ENCODE measurements at regions not wholly inside any gene's neighbourhood (a gene's known extent, or its start where the extent isn't known, plus 50 kb on each side); places are given as distances from the start of the nearest gene placed in this dataset.

DNA sequence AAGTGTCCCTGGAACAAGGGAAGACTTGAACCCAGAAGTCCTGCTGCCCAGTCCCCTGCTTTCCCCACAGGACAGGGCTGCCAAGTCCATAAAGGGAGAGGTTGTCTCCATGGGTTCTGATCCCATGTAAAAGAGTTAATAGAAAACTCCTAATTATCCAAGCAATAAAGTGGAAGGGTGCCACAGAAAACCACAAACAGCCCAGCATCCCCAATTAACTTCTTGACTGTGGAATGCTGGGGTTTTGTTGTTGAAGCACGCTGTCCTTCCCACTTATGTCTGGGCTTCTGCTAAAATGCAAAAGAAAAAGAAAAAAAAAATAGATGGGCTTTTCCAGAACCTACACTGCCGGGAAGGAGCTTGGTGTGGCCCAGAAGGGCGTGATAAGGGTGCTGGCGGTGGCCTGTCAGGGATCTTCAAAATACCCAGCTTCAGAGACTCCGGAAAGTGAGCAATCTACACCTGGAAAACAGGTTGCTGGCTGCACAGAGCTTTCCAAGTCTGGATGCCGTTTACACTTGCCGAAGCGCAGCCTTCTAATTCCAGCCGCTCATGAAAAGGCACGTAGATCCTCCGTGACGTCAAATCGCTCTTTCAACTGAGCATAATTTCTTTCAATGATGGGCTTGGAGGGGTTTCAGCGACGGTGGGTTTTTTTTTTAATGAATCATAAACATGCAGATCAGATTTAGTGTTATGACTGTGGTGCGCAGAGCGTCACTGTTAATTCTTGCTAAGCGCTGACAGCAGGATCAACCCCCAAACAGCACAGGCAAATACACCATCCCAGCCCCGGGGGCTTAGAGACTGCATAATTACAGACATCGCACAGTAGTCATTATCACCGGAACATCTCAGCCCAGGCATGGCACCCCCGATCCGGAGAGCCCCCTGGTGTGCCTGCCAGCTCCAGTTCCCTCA is 197.6 kb downstream of the BCOR start:
- TF ChIP-seq EZH2 (IDR thresholded peaks at IDR 0.05; ENCODE audit: insufficient read depth, poor library complexity, severe bottlenecking) (no peak), EZH2phosphoT487 (IDR thresholded peaks at IDR 0.05; ENCODE audit: insufficient read depth, low read depth) (no peak)
- Histone ChIP-seq H3K9me2 (ENCODE audit: insufficient read depth) (no peaks in the 10 kb centered on the region), H3K79me2 (ENCODE audit: insufficient read depth) (no peaks in the 10 kb centered on the region), H3K4me3 (no peak overlapping the region), H3F3A (ENCODE audit: insufficient read depth) (peaks cover 9% of the 10 kb centered on the region; the same call in 1 of the 2 replicates), H3K4me2 (ENCODE audit: unreplicated experiment) (no peak overlapping the region), H2AFZ (peak overlapping the region; percentile 29; the same call in 1 of the 2 replicates), H3K27me3 (replicated peaks; ENCODE audit: insufficient read depth) (no peaks in the 10 kb centered on the region), H4K20me1 (ENCODE audit: insufficient read depth) (no peaks in the 10 kb centered on the region), H3K27ac (no peak overlapping the region), H3K4me1 (ENCODE audit: insufficient read depth) (peaks cover 22% of the 10 kb centered on the region), H3K9ac (no peak overlapping the region), H3K36me3 (ENCODE audit: low read depth) (no peaks in the 10 kb centered on the region), H3K9me3 (ENCODE audit: low read depth) (no peaks in the 10 kb centered on the region)
- in situ Hi-C loops (cut with MboI), result no loop called here
- 69 to 73% methylated on average over 21 to 23 of the region's 23 CpGs for WGBS, 2 experiments (ENCODE audit: low coverage in 1 of 2, low lambda C conversion rate in 2 of 2, missing lambda C conversion rate in 2 of 2)
- DNase-seq, result no peak

DNA sequence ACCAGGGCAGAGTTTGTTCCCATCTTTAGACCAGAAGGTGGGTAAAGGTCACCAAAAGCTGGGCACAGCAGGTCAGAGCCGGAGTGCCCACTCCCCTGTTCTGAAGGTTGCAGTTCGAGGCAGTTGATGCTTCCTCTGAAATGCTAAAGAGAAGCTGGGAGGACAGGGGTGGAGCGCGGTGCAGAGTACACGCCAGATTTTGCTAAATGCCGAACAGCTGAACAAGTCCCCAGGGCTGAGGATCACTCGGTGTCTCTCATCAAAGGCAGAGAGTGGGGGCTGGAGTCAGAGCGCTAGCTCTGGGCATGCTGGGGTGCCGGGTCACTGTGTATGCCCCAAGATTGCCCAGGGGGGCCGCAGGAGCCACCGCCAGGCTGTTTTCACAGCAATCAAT is 197.0 kb downstream of the BCOR start:
- in situ Hi-C loops (cut with MboI), result no loop called here
- 11 to 17% methylated on average over 10 to 11 of the region's 11 CpGs for WGBS, 2 experiments (ENCODE audit: low coverage in 1 of 2, low lambda C conversion rate in 2 of 2, missing lambda C conversion rate in 2 of 2)

DNA sequence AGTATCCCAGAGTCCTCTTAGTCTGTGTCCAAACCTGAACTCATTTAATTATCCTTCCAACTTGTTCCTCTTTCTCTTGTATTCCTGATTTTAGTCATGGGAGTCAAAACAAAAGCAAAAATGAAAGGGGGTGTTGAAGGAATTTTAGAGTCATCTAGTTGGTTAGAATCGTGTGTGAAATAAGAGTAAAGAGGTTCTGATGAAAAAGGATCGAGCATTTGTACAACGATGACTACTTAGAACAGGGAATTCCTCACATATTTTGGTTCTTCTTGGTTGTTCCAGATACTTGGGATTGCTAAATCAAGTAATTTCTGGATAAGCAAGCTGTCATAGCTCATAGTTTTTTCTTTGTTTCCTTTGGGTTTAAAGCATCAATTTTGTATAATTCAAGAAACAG is 194.4 kb downstream of the BCOR start:
- H3K4me3 ChIP-seq, result no peak overlapping the region
- in situ Hi-C loops (cut with MboI), result no loop called here
- H3K36me3 ChIP-seq (ENCODE audit: low read depth), result no peaks in the 10 kb centered on the region
- no peak overlapping the region for H2AFZ ChIP-seq
- peak overlapping the region; percentile 42 for H3K4me2 ChIP-seq (ENCODE audit: unreplicated experiment)
- H3K9ac ChIP-seq, result peak overlapping the region; percentile 34; the same call in 1 of the 2 replicates
- peaks cover 9% of the 10 kb centered on the region; the same call in 1 of the 2 replicates for H3F3A ChIP-seq (ENCODE audit: insufficient read depth)
- no peaks in the 10 kb centered on the region for H3K27me3 ChIP-seq (replicated peaks; ENCODE audit: insufficient read depth)
- H3K9me2 ChIP-seq (ENCODE audit: insufficient read depth), result no peaks in the 10 kb centered on the region
- TF ChIP-seq EZH2 (IDR thresholded peaks at IDR 0.05; ENCODE audit: insufficient read depth, poor library complexity, severe bottlenecking), result no peak
- TF ChIP-seq EZH2phosphoT487 (IDR thresholded peaks at IDR 0.05; ENCODE audit: insufficient read depth, low read depth), result no peak
- DNase-seq, result peak; percentile 77
- no peaks in the 10 kb centered on the region for H3K79me2 ChIP-seq (ENCODE audit: insufficient read depth)
- H3K4me1 ChIP-seq (ENCODE audit: insufficient read depth), result peaks cover 13% of the 10 kb centered on the region
- 0% methylated on average over 3 of the region's 3 CpGs for WGBS, 2 experiments (ENCODE audit: low coverage in 1 of 2, low lambda C conversion rate in 2 of 2, missing lambda C conversion rate in 2 of 2)
- no peaks in the 10 kb centered on the region for H4K20me1 ChIP-seq (ENCODE audit: insufficient read depth)
- no peaks in the 10 kb centered on the region for H3K9me3 ChIP-seq (ENCODE audit: low read depth)
- H3K27ac ChIP-seq, result peak overlapping the region; percentile 79

More for the DNA sequence above, 197.0 kb downstream of the BCOR start:
- H3K27ac ChIP-seq, result no peak overlapping the region
- no peak overlapping the region for H3K4me2 ChIP-seq (ENCODE audit: unreplicated experiment)
- H3K9me3 ChIP-seq (ENCODE audit: low read depth), result no peaks in the 10 kb centered on the region
- H4K20me1 ChIP-seq (ENCODE audit: insufficient read depth), result no peaks in the 10 kb centered on the region
- peaks cover 22% of the 10 kb centered on the region for H3K4me1 ChIP-seq (ENCODE audit: insufficient read depth)
- no peak overlapping the region for H3K4me3 ChIP-seq
- peak overlapping the region; percentile 29; the same call in 1 of the 2 replicates for H2AFZ ChIP-seq
- no peaks in the 10 kb centered on the region for H3K36me3 ChIP-seq (ENCODE audit: low read depth)
- peaks cover 9% of the 10 kb centered on the region; the same call in 1 of the 2 replicates for H3F3A ChIP-seq (ENCODE audit: insufficient read depth)
- H3K9ac ChIP-seq, result no peak overlapping the region
- H3K27me3 ChIP-seq (replicated peaks; ENCODE audit: insufficient read depth), result no peaks in the 10 kb centered on the region
- no peaks in the 10 kb centered on the region for H3K79me2 ChIP-seq (ENCODE audit: insufficient read depth)
- no peaks in the 10 kb centered on the region for H3K9me2 ChIP-seq (ENCODE audit: insufficient read depth)
- TF ChIP-seq EZH2phosphoT487 (IDR thresholded peaks at IDR 0.05; ENCODE audit: insufficient read depth, low read depth), result no peak
- TF ChIP-seq EZH2 (IDR thresholded peaks at IDR 0.05; ENCODE audit: insufficient read depth, poor library complexity, severe bottlenecking), result no peak
- peak; percentile 30 for DNase-seq

DNA sequence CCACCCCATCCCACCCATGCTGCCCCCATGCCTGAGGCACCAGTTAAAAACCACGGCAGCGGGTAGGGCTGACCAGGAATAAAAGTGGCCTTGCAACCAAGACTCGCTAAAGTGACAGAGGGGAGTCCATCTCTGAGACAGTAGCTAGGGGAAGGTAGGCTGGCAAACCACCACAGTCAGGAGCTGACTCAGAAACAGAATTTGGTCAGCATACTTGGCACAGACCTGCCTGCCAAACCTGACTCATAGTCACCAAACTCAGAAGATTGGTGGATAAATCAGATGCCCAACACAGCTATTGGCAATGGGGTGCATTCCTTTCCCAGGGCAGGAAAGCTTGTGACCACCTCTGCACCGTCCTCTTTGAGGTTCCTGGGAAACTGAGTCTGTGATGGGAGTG is 193.8 kb downstream of the BCOR start:
- peak; percentile 73 for DNase-seq
- H3K4me2 ChIP-seq (ENCODE audit: unreplicated experiment), result no peak overlapping the region

More for the DNA sequence above, 193.8 kb downstream of the BCOR start:
- Histone ChIP-seq H3K4me3 (no peak overlapping the region), H4K20me1 (ENCODE audit: insufficient read depth) (no peaks in the 10 kb centered on the region), H3K36me3 (ENCODE audit: low read depth) (no peaks in the 10 kb centered on the region), H3K4me1 (ENCODE audit: insufficient read depth) (peaks cover 18% of the 10 kb centered on the region), H3K27ac (peak overlapping the region; percentile 79), H3K79me2 (ENCODE audit: insufficient read depth) (no peaks in the 10 kb centered on the region), H3K9ac (no peak overlapping the region), H3K9me2 (ENCODE audit: insufficient read depth) (no peaks in the 10 kb centered on the region), H3K9me3 (ENCODE audit: low read depth) (no peaks in the 10 kb centered on the region), H3K27me3 (replicated peaks; ENCODE audit: insufficient read depth) (no peaks in the 10 kb centered on the region), H2AFZ (no peak overlapping the region), H3F3A (ENCODE audit: insufficient read depth) (peaks cover 9% of the 10 kb centered on the region; the same call in 1 of the 2 replicates)
- TF ChIP-seq EZH2phosphoT487 (IDR thresholded peaks at IDR 0.05; ENCODE audit: insufficient read depth, low read depth) (no peak), EZH2 (IDR thresholded peaks at IDR 0.05; ENCODE audit: insufficient read depth, poor library complexity, severe bottlenecking) (no peak)
- WGBS, 2 experiments (ENCODE audit: low coverage in 1 of 2, low lambda C conversion rate in 2 of 2, missing lambda C conversion rate in 2 of 2), result 85 to 88% methylated on average over 4 of the region's 4 CpGs
- in situ Hi-C loops (cut with MboI), result no loop called here
